Bronchial epithelial cell (primary cell): ENCODE measurements at regions not wholly inside any gene's neighbourhood (a gene's known extent, or its start where the extent isn't known, plus 50 kb on each side); places are given as distances from the start of the nearest gene placed in this dataset.

Experiments used
- DNase-seq: peaks from one replicate; pipeline ENCODE4 v3.0.0-alpha.2; 2010; ENCODE audit warnings: low read depth
- FAIRE-seq: peaks from 2 replicates; lab custom pipeline; 2011; peaks lifted over from hg19 to GRCh38; lab: Jason Lieb, UNC
- H3K27me3 ChIP-seq: 2 replicates; pipeline ENCODE4 v1.5.1; 2011; ENCODE audit warnings: low read length; ENCODE audit not compliant: control insufficient read depth, insufficient read depth
- H3K36me3 ChIP-seq: 2 replicates; pipeline ENCODE4 v1.5.1; 2011; ENCODE audit warnings: low read length; ENCODE audit not compliant: control insufficient read depth, insufficient read depth
- H3K4me3 ChIP-seq: 2 replicates; pipeline ENCODE4 v1.5.1; 2011; ENCODE audit warnings: mild to moderate bottlenecking, low read depth, low read length, control low read depth
- TF ChIP-seq, protein P1 (sequence below): IDR thresholded peaks from 2 replicates; pipeline ENCODE4 v1.5.1; 2011; ENCODE audit warnings: mild to moderate bottlenecking, moderate library complexity, low read length, control low read depth, inconsistent platforms; ENCODE audit not compliant: insufficient read depth, severe bottlenecking

DNA sequence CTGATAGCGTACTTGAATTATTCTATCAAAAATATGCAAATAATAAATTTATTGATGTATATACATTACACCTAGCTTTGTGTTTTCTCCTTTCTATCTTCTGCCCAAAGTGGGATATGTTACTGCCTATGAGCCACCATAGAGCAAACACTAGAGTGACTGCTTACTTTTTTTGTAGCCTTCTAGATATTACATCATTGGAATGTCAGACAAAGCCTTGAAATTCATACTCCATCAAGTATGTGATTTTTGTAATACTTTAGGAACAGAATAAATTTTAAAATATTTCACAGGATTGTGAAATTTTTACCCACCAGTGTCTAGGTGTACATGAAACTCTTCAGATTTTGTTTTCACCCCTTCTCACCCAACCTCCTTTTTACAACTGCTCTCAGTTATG lies 787.6 kb downstream of the USP25 start:
- Histone ChIP-seq H3K36me3 (no peaks in the 10 kb centered on the region), H3K27me3 (no peaks in the 10 kb centered on the region), H3K4me3 (no peak overlapping the region)
- TF ChIP-seq, protein P1, sequence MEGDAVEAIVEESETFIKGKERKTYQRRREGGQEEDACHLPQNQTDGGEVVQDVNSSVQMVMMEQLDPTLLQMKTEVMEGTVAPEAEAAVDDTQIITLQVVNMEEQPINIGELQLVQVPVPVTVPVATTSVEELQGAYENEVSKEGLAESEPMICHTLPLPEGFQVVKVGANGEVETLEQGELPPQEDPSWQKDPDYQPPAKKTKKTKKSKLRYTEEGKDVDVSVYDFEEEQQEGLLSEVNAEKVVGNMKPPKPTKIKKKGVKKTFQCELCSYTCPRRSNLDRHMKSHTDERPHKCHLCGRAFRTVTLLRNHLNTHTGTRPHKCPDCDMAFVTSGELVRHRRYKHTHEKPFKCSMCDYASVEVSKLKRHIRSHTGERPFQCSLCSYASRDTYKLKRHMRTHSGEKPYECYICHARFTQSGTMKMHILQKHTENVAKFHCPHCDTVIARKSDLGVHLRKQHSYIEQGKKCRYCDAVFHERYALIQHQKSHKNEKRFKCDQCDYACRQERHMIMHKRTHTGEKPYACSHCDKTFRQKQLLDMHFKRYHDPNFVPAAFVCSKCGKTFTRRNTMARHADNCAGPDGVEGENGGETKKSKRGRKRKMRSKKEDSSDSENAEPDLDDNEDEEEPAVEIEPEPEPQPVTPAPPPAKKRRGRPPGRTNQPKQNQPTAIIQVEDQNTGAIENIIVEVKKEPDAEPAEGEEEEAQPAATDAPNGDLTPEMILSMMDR: no peak
- FAIRE-seq (no peak), DNase-seq (no peak)

DNA sequence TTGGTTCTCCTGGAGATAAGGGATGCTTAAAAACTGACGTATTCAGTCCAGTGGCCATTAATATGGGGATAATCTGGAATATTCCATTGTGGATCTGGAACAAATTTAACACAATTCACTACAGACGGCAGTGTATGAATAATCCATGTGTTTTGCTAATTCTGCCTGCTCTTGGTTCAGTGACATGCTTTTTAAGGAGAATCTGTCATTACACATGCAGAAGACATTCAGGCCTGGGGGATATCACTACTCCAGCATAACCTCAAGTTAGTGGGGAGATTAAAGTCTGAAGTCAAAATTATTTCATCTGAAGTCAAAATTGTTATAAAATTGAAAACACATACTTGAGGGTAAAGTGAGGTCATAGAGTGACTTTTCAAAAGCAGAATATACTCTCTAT lies 789.3 kb downstream of the USP25 start:
- no peak for FAIRE-seq
- H3K27me3 ChIP-seq: no peaks in the 10 kb centered on the region

DNA sequence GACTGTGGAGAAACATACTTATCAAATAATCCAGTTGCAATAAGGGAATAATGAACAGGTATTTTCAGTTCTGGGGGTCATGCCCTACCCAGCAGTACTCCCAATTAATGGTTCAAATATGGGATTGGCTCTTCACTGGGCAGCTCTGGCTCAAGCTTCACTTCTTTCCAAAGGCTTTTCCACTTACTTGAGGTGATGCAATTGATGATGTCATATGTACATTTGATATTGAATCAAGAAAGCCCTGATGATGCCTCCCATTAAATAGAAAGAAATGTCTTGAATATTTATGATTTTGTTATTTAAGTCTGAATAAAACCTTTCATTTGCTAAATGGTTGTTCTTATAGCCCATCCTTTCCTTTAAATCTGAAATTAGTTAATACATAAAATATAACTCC lies 789.9 kb downstream of the USP25 start:
- no peaks in the 10 kb centered on the region for H3K27me3 ChIP-seq
- DNase-seq (no peak), FAIRE-seq (no peak)
- no peaks in the 10 kb centered on the region for H3K36me3 ChIP-seq
- no peak overlapping the region for H3K4me3 ChIP-seq
- TF ChIP-seq, protein P1: no peak

More for the DNA sequence above, 789.3 kb downstream of the USP25 start:
- TF ChIP-seq, protein P1: no peak
- no peak overlapping the region for H3K4me3 ChIP-seq
- DNase-seq: no peak
- no peaks in the 10 kb centered on the region for H3K36me3 ChIP-seq

DNA sequence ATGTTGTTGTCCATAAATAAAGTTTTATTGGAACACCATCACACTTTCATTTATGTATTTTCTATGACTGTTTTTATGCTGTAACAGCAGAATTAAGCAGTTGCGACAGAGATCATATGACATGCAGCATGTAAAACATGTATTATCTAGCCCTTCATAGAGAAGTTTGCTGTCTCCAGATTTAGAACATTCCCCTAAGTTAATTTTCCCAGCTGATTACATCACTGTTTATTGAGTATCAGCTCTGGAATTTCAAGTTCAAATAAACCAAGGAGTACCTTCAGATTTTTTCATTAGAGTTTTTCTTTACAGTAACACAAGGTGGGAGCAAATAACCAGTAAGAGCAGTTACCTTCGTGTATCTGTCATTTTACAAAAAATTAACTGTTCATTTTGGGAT lies 792.8 kb downstream of the USP25 start:
- DNase-seq: peak; percentile 86
- no peaks in the 10 kb centered on the region for H3K27me3 ChIP-seq
- H3K4me3 ChIP-seq: no peak overlapping the region
- no peak for FAIRE-seq
- TF ChIP-seq, protein P1: no peak
- no peaks in the 10 kb centered on the region for H3K36me3 ChIP-seq

DNA sequence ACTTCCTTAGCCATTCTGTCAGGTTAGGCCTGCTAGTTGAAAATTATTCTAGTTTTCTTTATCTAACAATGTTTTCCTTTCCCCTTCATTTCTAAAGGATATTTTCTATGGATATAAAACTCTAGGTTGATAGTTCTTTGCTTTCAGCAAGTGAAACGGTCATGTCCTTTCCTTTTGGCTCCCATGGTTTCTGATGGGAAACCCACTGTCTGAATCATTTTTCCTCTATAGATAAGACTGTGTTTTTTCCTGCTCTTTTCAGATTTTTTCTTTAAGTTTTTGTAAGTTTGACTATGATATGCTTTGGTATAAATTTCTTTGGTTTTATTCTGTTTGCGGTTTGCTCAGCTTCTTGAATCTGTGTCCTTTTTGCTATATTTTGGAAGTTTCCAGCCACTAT lies 800.9 kb downstream of the USP25 start:
- no peaks in the 10 kb centered on the region for H3K36me3 ChIP-seq
- no peak for FAIRE-seq
- no peaks in the 10 kb centered on the region for H3K27me3 ChIP-seq
- TF ChIP-seq, protein P1: no peak
- no peak for DNase-seq
- no peak overlapping the region for H3K4me3 ChIP-seq

DNA sequence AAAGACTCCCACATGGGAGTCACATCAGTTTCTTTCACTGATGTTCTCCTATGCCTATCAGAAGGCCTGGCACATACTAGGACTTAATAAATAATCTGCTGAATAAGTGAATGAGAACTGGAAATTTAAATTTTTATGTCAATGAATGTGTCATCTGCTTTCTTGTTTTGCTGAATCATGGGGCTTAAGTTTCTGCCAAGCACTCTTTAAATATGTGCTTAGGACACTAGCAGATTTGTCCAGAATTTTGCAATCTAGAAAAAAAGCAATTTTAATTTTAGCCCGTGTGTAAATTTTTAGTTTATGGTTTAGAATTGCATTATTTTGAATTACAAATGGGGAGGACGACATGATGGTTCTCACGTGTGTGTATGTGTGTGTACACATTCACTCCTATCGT lies 803.1 kb downstream of the USP25 start:
- Histone ChIP-seq H3K36me3 (no peaks in the 10 kb centered on the region), H3K27me3 (no peaks in the 10 kb centered on the region), H3K4me3 (no peak overlapping the region)
- TF ChIP-seq, protein P1: no peak
- peak; percentile 57 for DNase-seq
- no peak for FAIRE-seq
